ENCODE measurements at regions not wholly inside any gene's neighbourhood (a gene's known extent, or its start where the extent isn't known, plus 50 kb on each side); places are given as distances from the start of the nearest gene placed in this dataset.

DNA sequence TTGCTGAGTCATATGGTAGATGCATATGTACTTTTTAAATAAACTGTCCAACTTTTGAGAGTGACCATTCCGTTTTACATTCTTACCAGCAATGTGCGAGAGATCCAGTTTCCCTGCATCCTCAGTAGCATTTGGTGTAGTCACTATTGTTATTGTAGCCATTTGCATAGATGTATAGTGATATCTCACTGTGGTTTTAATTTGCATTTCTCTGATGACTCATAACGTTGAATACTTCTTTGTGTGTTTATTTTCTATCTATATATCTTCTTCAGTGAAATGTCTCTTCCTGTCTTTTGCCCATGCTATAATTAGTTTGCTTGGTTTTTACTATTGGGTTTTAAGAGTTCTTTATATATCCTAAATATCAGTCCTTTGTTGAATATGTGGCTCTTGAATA is 255.7 kb upstream of the GRM7 start:
- no peak for TF ChIP-seq ZFP3 (CRISPR knock-in tag; IDR thresholded peaks at IDR 0.05)
- TF ChIP-seq, protein P1, sequence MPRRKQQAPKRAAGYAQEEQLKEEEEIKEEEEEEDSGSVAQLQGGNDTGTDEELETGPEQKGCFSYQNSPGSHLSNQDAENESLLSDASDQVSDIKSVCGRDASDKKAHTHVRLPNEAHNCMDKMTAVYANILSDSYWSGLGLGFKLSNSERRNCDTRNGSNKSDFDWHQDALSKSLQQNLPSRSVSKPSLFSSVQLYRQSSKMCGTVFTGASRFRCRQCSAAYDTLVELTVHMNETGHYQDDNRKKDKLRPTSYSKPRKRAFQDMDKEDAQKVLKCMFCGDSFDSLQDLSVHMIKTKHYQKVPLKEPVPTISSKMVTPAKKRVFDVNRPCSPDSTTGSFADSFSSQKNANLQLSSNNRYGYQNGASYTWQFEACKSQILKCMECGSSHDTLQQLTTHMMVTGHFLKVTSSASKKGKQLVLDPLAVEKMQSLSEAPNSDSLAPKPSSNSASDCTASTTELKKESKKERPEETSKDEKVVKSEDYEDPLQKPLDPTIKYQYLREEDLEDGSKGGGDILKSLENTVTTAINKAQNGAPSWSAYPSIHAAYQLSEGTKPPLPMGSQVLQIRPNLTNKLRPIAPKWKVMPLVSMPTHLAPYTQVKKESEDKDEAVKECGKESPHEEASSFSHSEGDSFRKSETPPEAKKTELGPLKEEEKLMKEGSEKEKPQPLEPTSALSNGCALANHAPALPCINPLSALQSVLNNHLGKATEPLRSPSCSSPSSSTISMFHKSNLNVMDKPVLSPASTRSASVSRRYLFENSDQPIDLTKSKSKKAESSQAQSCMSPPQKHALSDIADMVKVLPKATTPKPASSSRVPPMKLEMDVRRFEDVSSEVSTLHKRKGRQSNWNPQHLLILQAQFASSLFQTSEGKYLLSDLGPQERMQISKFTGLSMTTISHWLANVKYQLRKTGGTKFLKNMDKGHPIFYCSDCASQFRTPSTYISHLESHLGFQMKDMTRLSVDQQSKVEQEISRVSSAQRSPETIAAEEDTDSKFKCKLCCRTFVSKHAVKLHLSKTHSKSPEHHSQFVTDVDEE (CRISPR knock-in tag; IDR thresholded peaks at IDR 0.05) = no peak
- no peak for TF ChIP-seq ZNF565 (CRISPR knock-in tag; conservative IDR thresholded peaks at IDR 0.05; ENCODE audit: low read depth)
- TF ChIP-seq RARB (CRISPR knock-in tag; IDR thresholded peaks at IDR 0.05) = no peak
- no peak for TF ChIP-seq TOX (CRISPR knock-in tag; IDR thresholded peaks at IDR 0.05; ENCODE audit: borderline replicate concordance)
- TF ChIP-seq ISL1 (CRISPR knock-in tag; IDR thresholded peaks at IDR 0.05) = no peak
